DMS153 (cell line): ENCODE measurements at regions not wholly inside any gene's neighbourhood (a gene's known extent, or its start where the extent isn't known, plus 50 kb on each side); places are given as distances from the start of the nearest gene placed in this dataset.

Experiments used
- DNase-seq: peaks from one replicate; lab custom pipeline; 2025; lab: John Stamatoyannopoulos, UW

GRCh38 chr21:16587141-16587581 lies 857.4 kb downstream of the USP25 start:
- peak; percentile 42 for DNase-seq

GRCh38 chr21:16587681-16588375 lies 858.0 kb downstream of the USP25 start:
- no peak for DNase-seq

GRCh38 chr21:16588433-16588860 lies 858.7 kb downstream of the USP25 start:
- DNase-seq: peak; percentile 32

GRCh38 chr21:16589006-16589898 lies 859.5 kb downstream of the USP25 start:
- no peak for DNase-seq

GRCh38 chr21:16590186-16590585 lies 860.4 kb downstream of the USP25 start:
- no peak for DNase-seq

GRCh38 chr21:16590641-16591292 lies 861.0 kb downstream of the USP25 start:
- no peak for DNase-seq

GRCh38 chr21:16592381-16592780 lies 862.6 kb downstream of the USP25 start:
- DNase-seq: no peak

- DNase-seq: no peak
Observed at GRCh38 chr21:16594191-16594590, 864.4 kb downstream of the USP25 start.

- DNase-seq: no peak
Observed at GRCh38 chr21:16596369-16596768, 866.6 kb downstream of the USP25 start.

GRCh38 chr21:16597753-16598152 lies 868.0 kb downstream of the USP25 start:
- no peak for DNase-seq

- no peak for DNase-seq
Observed at GRCh38 chr21:16605597-16605996, 875.8 kb downstream of the USP25 start.

- DNase-seq: no peak
Observed at GRCh38 chr21:16606271-16606670, 876.5 kb downstream of the USP25 start.

- no peak for DNase-seq
Observed at GRCh38 chr21:16608209-16608830, 878.5 kb downstream of the USP25 start.

- DNase-seq: no peak
Observed at GRCh38 chr21:16619281-16619680, 889.5 kb downstream of the USP25 start.

GRCh38 chr21:16620786-16621320 lies 891.1 kb downstream of the USP25 start:
- DNase-seq: no peak

- DNase-seq: peak; percentile 34
Observed at GRCh38 chr21:16624479-16625118, 888.2 kb upstream of the CXADR start.

GRCh38 chr21:16625491-16625890 lies 887.4 kb upstream of the CXADR start:
- no peak for DNase-seq

- DNase-seq: no peak
Observed at GRCh38 chr21:16633831-16634459, 878.9 kb upstream of the CXADR start.

GRCh38 chr21:16634515-16634914 lies 878.3 kb upstream of the CXADR start:
- DNase-seq: no peak

GRCh38 chr21:16640297-16641027 lies 872.4 kb upstream of the CXADR start:
- no peak for DNase-seq
